Pancreas (tissue), 10 donors: ENCODE measurements at regions not wholly inside any gene's neighbourhood (a gene's known extent, or its start where the extent isn't known, plus 50 kb on each side); places are given as distances from the start of the nearest gene placed in this dataset.

ENCODE experiments used
- ATAC-seq, 4 donors: fragments of 200-7000 bp; cut with Tn5 transposase; one replicate each; pipeline versions ENCODE4 v1.8.0 to v1.9.1; 2020; ENCODE audit warnings: mild to moderate bottlenecking in 4 of 4, moderate library complexity in 4 of 4
- DNase-seq, 6 donors: peaks; one replicate each; pipeline ENCODE4 v3.0.0-alpha.2; 2020
- FAIRE-seq: peaks from 2 replicates; lab custom pipeline; 2012; peaks lifted over from hg19 to GRCh38; lab: Jason Lieb, UNC
- H3K27ac ChIP-seq, 4 donors: fragments of 200-600 bp; sonication (generic); 1 replicate in 3 of 4; 2 replicates in 1 of 4; pipeline versions ENCODE4 v1.5.0 to v1.8.0; 2020
- H3K27me3 ChIP-seq, 4 donors: fragments of 200-600 bp; one replicate each; pipeline ENCODE4 v1.8.0; 2021
- H3K36me3 ChIP-seq, 3 donors: fragments of 200-600 bp; sonication (generic) in 1 of 3; one replicate each; pipeline versions ENCODE4 v1.5.0 to v1.8.0; 2020 to 2021
- H3K4me1 ChIP-seq, 3 donors: fragments of 200-600 bp; one replicate each; pipeline ENCODE4 v1.8.0; 2021
- H3K4me3 ChIP-seq, 4 donors: fragments of 200-600 bp; sonication (generic) in 2 of 4; one replicate each; pipeline versions ENCODE4 v1.5.0 to v1.8.0; 2020 to 2021
- H3K9me3 ChIP-seq, 4 donors: fragments of 200-600 bp; one replicate each; pipeline ENCODE4 v1.8.0; 2021
- CTCF ChIP-seq, 4 donors: fragments of 200-600 bp; sonication (generic) in 3 of 4; IDR thresholded peaks; one replicate each; pipeline versions ENCODE4 v1.5.0 to v1.8.0; 2021; ENCODE audit warnings: antibody characterized with exemption in 4 of 4
- WGBS, 2 donors: extraction: QIAGEN DNeasy Blood & Tissue Kit; methylation state at CpG; one replicate each; pipeline ENCODE4 v1.1.7; 2013; 5-methylcytosine and 5-hydroxymethylcytosine counted together
- intact Hi-C, 3 donors: fragments of 100-400 bp; cut with DNase I; formaldehyde crosslinking; loops; one replicate each; pipeline versions ENCODE4 v1.11.1 to v1.14.2; 2022
- donor health status: healthy with polysubstance abuse.
- donor health status: DM: no; HTN: no; CAD: no; lungs with moderate emphysema.
- donor health status: DM: no; HTN: no; CAD: no.
- donor health status: control.
- donor health status: control.
- donor health status: Bipolar disorder and iron deficiency.
- donor health status: DM: yes; HTN: yes; CAD: no.
- donor health status: DM: no; HTN: no; CAD: no.
- donor health status: DM: no; HTN: no; CAD: no.
- donor health status: DM: yes; HTN: yes; CAD: no.

GRCh38 chr5:74324556-74324955, 316.0 kb downstream of the ENC1 start:
- FAIRE-seq (no peak), ATAC-seq (no peak), DNase-seq (no peak)
- H3K4me3 ChIP-seq = no peak overlapping the region
- H3K4me1 ChIP-seq = peaks cover 0 to 7% (median 0%) of the 10 kb centered on the region in 3 donors
- no peaks in the 10 kb centered on the region for H3K27me3 ChIP-seq
- no peak for TF ChIP-seq CTCF (IDR thresholded peaks at IDR 0.05)
- 87 to 91% methylated on average over 4 of the region's 4 CpGs for WGBS, 2 donors
- intact Hi-C loops = no loop called here
- H3K36me3 ChIP-seq = no peaks in the 10 kb centered on the region
- H3K9me3 ChIP-seq = no peaks in the 10 kb centered on the region
- H3K27ac ChIP-seq = no peak overlapping the region

GRCh38 chr5:74322944-74323343, 317.6 kb downstream of the ENC1 start:
- 68 to 72% methylated on average over 3 of the region's 3 CpGs for WGBS, 2 donors
- no peak overlapping the region for H3K4me3 ChIP-seq
- no peak for FAIRE-seq

GRCh38 chr5:74322191-74322590, 318.3 kb downstream of the ENC1 start:
- no peak overlapping the region for H3K4me3 ChIP-seq
- intact Hi-C loops = no loop called here
- no peak for TF ChIP-seq CTCF (IDR thresholded peaks at IDR 0.05)
- 65 to 66% methylated on average over 2 of the region's 2 CpGs for WGBS, 2 donors
- H3K27me3 ChIP-seq = no peaks in the 10 kb centered on the region
- no peak for DNase-seq
- no peak for ATAC-seq
- peaks cover 0 to 7% (median 0%) of the 10 kb centered on the region in 3 donors for H3K4me1 ChIP-seq
- no peak for FAIRE-seq
- no peak overlapping the region for H3K27ac ChIP-seq
- H3K36me3 ChIP-seq = no peaks in the 10 kb centered on the region
- H3K9me3 ChIP-seq = no peaks in the 10 kb centered on the region

More at GRCh38 chr5:74322944-74323343, 317.6 kb downstream of the ENC1 start:
- ATAC-seq (no peak), DNase-seq (no peak)
- intact Hi-C loops = no loop called here
- no peaks in the 10 kb centered on the region for H3K9me3 ChIP-seq
- H3K36me3 ChIP-seq = no peaks in the 10 kb centered on the region
- no peak for TF ChIP-seq CTCF (IDR thresholded peaks at IDR 0.05)
- no peaks in the 10 kb centered on the region for H3K27me3 ChIP-seq
- no peak overlapping the region for H3K27ac ChIP-seq
- peaks cover 0 to 7% (median 0%) of the 10 kb centered on the region in 3 donors for H3K4me1 ChIP-seq

GRCh38 chr5:74321326-74321725, 319.2 kb downstream of the ENC1 start:
- no peak for FAIRE-seq
- H3K4me1 ChIP-seq = no peaks in the 10 kb centered on the region
- TF ChIP-seq CTCF (IDR thresholded peaks at IDR 0.05) = no peak
- no peaks in the 10 kb centered on the region for H3K9me3 ChIP-seq
- no peak for DNase-seq
- no peak overlapping the region for H3K27ac ChIP-seq
- no peak overlapping the region for H3K4me3 ChIP-seq
- H3K27me3 ChIP-seq = no peaks in the 10 kb centered on the region
- no peaks in the 10 kb centered on the region for H3K36me3 ChIP-seq
- 70 to 78% methylated on average over 5 of the region's 5 CpGs for WGBS, 2 donors
- intact Hi-C loops = no loop called here
- ATAC-seq = no peak

GRCh38 chr5:74320526-74320925, 320.0 kb downstream of the ENC1 start:
- H3K9me3 ChIP-seq = no peaks in the 10 kb centered on the region
- no peaks in the 10 kb centered on the region for H3K4me1 ChIP-seq
- 87 to 93% methylated on average over 4 of the region's 4 CpGs for WGBS, 2 donors
- no peak overlapping the region for H3K27ac ChIP-seq
- FAIRE-seq = no peak
- H3K4me3 ChIP-seq = no peak overlapping the region
- H3K36me3 ChIP-seq = no peaks in the 10 kb centered on the region
- H3K27me3 ChIP-seq = no peaks in the 10 kb centered on the region
- no peak for TF ChIP-seq CTCF (IDR thresholded peaks at IDR 0.05)
- intact Hi-C loops = no loop called here
- ATAC-seq = no peak
- no peak for DNase-seq
